ENCODE measurements at regions not wholly inside any gene's neighbourhood (a gene's known extent, or its start where the extent isn't known, plus 50 kb on each side); places are given as distances from the start of the nearest gene placed in this dataset.
A peak's percentile ranks its signal among the peaks of the same experiment; 100 is the strongest.

GRCh38 chr2:146602383-146602782 is 1242.4 kb upstream of the ACVR2A start:
- Mint-ChIP-seq H3K4me1 (no peaks in the 10 kb centered on the region), H3K36me3 (ENCODE audit: low read depth) (no peaks in the 10 kb centered on the region; the same call in 2 of the 3 replicates), H3K4me3 (no peak overlapping the region), H3K27ac (no peak overlapping the region), H3K9me3 (no peaks in the 10 kb centered on the region; the same call in 2 of the 3 replicates), H3K27me3 (ENCODE audit: insufficient read depth, low read depth, poor library complexity) (no peaks in the 10 kb centered on the region)
- ATAC-seq (no peak), DNase-seq (ENCODE audit: low spot score) (no peak)
- Histone ChIP-seq H3K9me2 (ENCODE audit: insufficient read depth) (no peaks in the 10 kb centered on the region), H3K79me2 (replicated peaks; ENCODE audit: insufficient read depth) (no peaks in the 10 kb centered on the region), H3K27ac (ENCODE audit: low read depth) (no peak overlapping the region), H3K27me3 (ENCODE audit: insufficient read depth) (no peaks in the 10 kb centered on the region), H3K36me3 (ENCODE audit: insufficient read depth) (no peaks in the 10 kb centered on the region), H4K20me1 (replicated peaks; ENCODE audit: insufficient read depth) (no peaks in the 10 kb centered on the region), H3K4me1 (ENCODE audit: insufficient read depth) (no peaks in the 10 kb centered on the region), H3K4me2 (no peak overlapping the region), H2AFZ (peak overlapping the region; percentile 48), H3K4me3 (no peak overlapping the region), H3F3A (replicated peaks; ENCODE audit: low read depth) (no peaks in the 10 kb centered on the region)
- TF ChIP-seq NANOG (IDR thresholded peaks at IDR 0.05; ENCODE audit: borderline replicate concordance) (no peak), ZNF331 (CRISPR knock-in tag; IDR thresholded peaks at IDR 0.05; ENCODE audit: low read depth) (no peak), JUNB (IDR thresholded peaks at IDR 0.05; ENCODE audit: unreplicated experiment) (no peak), EZH2 (IDR thresholded peaks at IDR 0.05; ENCODE audit: low read depth, unreplicated experiment) (no peak), CREB1 (CRISPR knock-in tag; IDR thresholded peaks at IDR 0.05; ENCODE audit: low read depth) (no peak), POLR2AphosphoS5 (IDR thresholded peaks at IDR 0.05; ENCODE audit: low read depth) (no peak), CTCF (conservative IDR thresholded peaks at IDR 0.05; ENCODE audit: low read depth in 2 of 2) (no peak), STAT1 (IDR thresholded peaks at IDR 0.05; ENCODE audit: unreplicated experiment) (no peak), REST (IDR thresholded peaks at IDR 0.05; ENCODE audit: unreplicated experiment) (no peak), ZNF114 (CRISPR knock-in tag; IDR thresholded peaks at IDR 0.05) (no peak), EZH2phosphoT487 (IDR thresholded peaks at IDR 0.05; ENCODE audit: unreplicated experiment) (no peak), ETS1 (IDR thresholded peaks at IDR 0.05) (no peak)
- TF ChIP-seq, protein P1, sequence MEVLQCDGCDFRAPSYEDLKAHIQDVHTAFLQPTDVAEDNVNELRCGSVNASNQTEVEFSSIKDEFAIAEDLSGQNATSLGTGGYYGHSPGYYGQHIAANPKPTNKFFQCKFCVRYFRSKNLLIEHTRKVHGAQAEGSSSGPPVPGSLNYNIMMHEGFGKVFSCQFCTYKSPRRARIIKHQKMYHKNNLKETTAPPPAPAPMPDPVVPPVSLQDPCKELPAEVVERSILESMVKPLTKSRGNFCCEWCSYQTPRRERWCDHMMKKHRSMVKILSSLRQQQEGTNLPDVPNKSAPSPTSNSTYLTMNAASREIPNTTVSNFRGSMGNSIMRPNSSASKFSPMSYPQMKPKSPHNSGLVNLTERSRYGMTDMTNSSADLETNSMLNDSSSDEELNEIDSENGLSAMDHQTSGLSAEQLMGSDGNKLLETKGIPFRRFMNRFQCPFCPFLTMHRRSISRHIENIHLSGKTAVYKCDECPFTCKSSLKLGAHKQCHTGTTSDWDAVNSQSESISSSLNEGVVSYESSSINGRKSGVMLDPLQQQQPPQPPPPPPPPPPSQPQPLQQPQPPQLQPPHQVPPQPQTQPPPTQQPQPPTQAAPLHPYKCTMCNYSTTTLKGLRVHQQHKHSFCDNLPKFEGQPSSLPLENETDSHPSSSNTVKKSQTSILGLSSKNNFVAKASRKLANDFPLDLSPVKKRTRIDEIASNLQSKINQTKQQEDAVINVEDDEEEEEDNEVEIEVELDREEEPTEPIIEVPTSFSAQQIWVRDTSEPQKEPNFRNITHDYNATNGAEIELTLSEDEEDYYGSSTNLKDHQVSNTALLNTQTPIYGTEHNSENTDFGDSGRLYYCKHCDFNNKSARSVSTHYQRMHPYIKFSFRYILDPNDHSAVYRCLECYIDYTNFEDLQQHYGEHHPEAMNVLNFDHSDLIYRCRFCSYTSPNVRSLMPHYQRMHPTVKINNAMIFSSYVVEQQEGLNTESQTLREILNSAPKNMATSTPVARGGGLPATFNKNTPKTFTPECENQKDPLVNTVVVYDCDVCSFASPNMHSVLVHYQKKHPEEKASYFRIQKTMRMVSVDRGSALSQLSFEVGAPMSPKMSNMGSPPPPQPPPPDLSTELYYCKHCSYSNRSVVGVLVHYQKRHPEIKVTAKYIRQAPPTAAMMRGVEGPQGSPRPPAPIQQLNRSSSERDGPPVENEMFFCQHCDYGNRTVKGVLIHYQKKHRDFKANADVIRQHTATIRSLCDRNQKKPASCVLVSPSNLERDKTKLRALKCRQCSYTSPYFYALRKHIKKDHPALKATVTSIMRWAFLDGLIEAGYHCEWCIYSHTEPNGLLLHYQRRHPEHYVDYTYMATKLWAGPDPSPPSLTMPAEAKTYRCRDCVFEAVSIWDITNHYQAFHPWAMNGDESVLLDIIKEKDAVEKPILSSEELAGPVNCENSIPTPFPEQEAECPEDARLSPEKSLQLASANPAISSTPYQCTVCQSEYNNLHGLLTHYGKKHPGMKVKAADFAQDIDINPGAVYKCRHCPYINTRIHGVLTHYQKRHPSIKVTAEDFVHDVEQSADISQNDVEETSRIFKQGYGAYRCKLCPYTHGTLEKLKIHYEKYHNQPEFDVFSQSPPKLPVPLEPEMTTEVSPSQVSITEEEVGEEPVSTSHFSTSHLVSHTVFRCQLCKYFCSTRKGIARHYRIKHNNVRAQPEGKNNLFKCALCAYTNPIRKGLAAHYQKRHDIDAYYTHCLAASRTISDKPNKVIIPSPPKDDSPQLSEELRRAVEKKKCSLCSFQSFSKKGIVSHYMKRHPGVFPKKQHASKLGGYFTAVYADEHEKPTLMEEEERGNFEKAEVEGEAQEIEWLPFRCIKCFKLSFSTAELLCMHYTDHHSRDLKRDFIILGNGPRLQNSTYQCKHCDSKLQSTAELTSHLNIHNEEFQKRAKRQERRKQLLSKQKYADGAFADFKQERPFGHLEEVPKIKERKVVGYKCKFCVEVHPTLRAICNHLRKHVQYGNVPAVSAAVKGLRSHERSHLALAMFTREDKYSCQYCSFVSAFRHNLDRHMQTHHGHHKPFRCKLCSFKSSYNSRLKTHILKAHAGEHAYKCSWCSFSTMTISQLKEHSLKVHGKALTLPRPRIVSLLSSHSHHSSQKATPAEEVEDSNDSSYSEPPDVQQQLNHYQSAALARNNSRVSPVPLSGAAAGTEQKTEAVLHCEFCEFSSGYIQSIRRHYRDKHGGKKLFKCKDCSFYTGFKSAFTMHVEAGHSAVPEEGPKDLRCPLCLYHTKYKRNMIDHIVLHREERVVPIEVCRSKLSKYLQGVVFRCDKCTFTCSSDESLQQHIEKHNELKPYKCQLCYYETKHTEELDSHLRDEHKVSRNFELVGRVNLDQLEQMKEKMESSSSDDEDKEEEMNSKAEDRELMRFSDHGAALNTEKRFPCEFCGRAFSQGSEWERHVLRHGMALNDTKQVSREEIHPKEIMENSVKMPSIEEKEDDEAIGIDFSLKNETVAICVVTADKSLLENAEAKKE (CRISPR knock-in tag; IDR thresholded peaks at IDR 0.05): no peak

All from GM23338 (cell line).